ENCODE measurements at regions not wholly inside any gene's neighbourhood (a gene's known extent, or its start where the extent isn't known, plus 50 kb on each side); places are given as distances from the start of the nearest gene placed in this dataset.

DNA sequence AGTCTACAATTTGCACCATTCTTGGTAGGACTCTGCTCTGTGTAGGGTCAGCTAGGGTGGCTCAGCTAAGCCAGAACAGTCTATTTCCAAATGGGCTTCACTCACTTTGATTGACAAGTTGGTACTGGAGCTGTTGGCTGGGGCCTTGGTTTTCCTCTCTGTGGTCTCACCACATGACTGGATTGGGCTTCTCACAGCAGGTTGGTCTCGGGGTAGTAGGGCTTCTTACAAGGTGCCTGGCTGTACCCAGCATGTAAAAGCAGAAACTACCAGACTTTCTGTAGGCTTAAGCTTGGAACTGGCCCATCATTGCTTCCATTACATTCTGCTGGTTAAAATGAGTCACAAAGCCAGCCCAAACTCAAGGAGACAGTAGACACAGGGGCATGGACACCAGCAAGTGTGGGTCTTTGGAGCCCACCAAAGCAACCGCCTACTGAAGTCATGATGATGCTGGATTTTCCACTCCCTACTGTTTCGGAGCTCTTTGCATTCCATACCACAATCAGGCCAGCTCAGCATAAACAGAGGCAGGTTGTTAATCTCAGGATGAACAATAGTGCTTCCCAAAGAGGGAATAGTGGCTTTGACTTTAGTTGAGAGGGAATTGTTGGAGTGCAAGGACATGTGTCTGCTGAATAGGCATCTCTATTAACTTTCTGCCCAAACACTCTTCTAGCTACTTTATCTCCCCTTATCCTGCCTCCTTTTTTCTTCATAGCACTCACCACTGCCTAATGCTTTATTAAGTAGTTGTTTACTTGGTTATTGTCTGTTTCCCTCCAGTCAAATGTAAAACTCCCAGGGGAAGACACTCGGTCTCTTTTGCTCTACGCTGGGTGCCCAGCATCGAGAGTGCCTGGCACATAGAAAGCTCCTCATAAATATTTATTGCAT lies 78.0 kb upstream of the RARB start:
- DNase-seq (ENCODE audit: low read depth in 1 of 2, low spot score in 1 of 2) = no peak
- H3K4me3 ChIP-seq (replicated peaks; ENCODE audit: insufficient read depth, low read length) = no peak overlapping the region

DNA sequence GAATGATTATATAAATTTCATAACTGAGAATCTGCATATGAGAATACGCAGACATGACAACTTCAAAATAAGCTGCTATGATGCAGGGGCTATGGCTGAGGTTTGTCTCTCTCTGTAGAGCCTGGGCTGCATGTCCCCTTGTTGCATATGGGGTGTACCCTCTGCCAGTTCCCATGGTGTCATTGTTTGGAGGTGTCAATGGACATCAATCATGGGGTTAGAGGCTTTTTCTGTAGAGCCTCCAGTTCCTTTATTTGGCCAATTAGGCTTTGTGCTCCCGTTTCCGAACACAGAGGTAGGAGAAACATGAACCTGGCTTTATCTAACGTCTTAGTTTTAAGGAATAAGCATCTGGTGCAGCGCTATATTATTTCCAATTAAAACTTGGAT lies 77.3 kb upstream of the RARB start:
- H3K4me3 ChIP-seq (replicated peaks; ENCODE audit: insufficient read depth, low read length) = no peak overlapping the region
- TF ChIP-seq REST (IDR thresholded peaks at IDR 0.05; ENCODE audit: insufficient replicate concordance, low read depth) (no peak), POLR2AphosphoS5 (IDR thresholded peaks at IDR 0.05; ENCODE audit: low read depth) (no peak)
- DNase-seq (ENCODE audit: low read depth in 1 of 2, low spot score in 1 of 2) = no peak
- H3K27ac ChIP-seq (replicated peaks) = no peak overlapping the region
- H3K27me3 ChIP-seq (ENCODE audit: insufficient read depth, poor library complexity, severe bottlenecking) = peaks cover 2% of the 10 kb centered on the region

More for the DNA sequence above, 78.0 kb upstream of the RARB start:
- Histone ChIP-seq H3K27ac (replicated peaks) (no peak overlapping the region), H3K27me3 (ENCODE audit: insufficient read depth, poor library complexity, severe bottlenecking) (no peaks in the 10 kb centered on the region)
- TF ChIP-seq POLR2AphosphoS5 (IDR thresholded peaks at IDR 0.05; ENCODE audit: low read depth) = no peak
- TF ChIP-seq GABPA (IDR thresholded peaks at IDR 0.05; ENCODE audit: low read depth) = no peak
- TF ChIP-seq SPI1 (IDR thresholded peaks at IDR 0.05; ENCODE audit: borderline replicate concordance, low read depth) = no peak
- no peak for TF ChIP-seq CTCF (IDR thresholded peaks at IDR 0.05; ENCODE audit: insufficient read depth, low read length)
- no peak for TF ChIP-seq REST (IDR thresholded peaks at IDR 0.05; ENCODE audit: insufficient replicate concordance, low read depth)

- Histone ChIP-seq H3K4me3 (replicated peaks; ENCODE audit: insufficient read depth, low read length) (no peak overlapping the region), H3K27ac (replicated peaks) (no peak overlapping the region), H3K27me3 (ENCODE audit: insufficient read depth, poor library complexity, severe bottlenecking) (peaks cover 2% of the 10 kb centered on the region)
- TF ChIP-seq SPI1 (IDR thresholded peaks at IDR 0.05; ENCODE audit: borderline replicate concordance, low read depth) (no peak), REST (IDR thresholded peaks at IDR 0.05; ENCODE audit: insufficient replicate concordance, low read depth) (no peak), POLR2AphosphoS5 (IDR thresholded peaks at IDR 0.05; ENCODE audit: low read depth) (no peak), CTCF (IDR thresholded peaks at IDR 0.05; ENCODE audit: insufficient read depth, low read length) (no peak), GABPA (IDR thresholded peaks at IDR 0.05; ENCODE audit: low read depth) (no peak)
- DNase-seq (ENCODE audit: low read depth in 1 of 2, low spot score in 1 of 2) = no peak
These were observed 74.0 kb upstream of the RARB start for GRCh38 chr3:25354071-25354470.
